ENCODE measurements at regions not wholly inside any gene's neighbourhood (a gene's known extent, or its start where the extent isn't known, plus 50 kb on each side); places are given as distances from the start of the nearest gene placed in this dataset.

- TF ChIP-seq, protein P1, sequence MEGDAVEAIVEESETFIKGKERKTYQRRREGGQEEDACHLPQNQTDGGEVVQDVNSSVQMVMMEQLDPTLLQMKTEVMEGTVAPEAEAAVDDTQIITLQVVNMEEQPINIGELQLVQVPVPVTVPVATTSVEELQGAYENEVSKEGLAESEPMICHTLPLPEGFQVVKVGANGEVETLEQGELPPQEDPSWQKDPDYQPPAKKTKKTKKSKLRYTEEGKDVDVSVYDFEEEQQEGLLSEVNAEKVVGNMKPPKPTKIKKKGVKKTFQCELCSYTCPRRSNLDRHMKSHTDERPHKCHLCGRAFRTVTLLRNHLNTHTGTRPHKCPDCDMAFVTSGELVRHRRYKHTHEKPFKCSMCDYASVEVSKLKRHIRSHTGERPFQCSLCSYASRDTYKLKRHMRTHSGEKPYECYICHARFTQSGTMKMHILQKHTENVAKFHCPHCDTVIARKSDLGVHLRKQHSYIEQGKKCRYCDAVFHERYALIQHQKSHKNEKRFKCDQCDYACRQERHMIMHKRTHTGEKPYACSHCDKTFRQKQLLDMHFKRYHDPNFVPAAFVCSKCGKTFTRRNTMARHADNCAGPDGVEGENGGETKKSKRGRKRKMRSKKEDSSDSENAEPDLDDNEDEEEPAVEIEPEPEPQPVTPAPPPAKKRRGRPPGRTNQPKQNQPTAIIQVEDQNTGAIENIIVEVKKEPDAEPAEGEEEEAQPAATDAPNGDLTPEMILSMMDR (conservative IDR thresholded peaks at IDR 0.05; ENCODE audit: low read depth, low read length): no peak
- DNase-seq (ENCODE audit: low read depth): no peak
- H3K4me3 ChIP-seq (ENCODE audit: low read depth, low read length): no peak overlapping the region
Observed at GRCh38 chr9:91101611-91102168, 260.0 kb downstream of the AUH start.

DNA sequence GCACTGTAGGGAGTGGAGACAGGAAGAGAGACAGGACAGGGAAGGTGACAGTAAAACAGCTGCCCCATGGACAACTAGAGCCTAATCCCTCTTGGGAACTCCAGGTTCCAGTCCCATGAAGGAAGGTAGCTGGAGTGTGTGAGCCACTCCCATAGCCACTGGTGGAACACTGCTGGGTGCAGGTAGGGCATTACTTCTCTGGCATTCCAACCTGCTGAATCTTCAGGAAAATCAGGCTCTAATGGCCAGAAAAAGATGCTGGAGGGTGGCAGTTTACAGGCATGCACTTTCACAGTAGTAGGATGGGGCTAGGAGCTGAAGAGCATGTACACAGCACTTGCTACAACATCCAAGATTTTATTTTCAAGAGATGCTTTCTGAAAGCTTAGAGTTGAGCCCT lies 259.4 kb downstream of the AUH start:
- no peak for DNase-seq (ENCODE audit: low read depth)
- TF ChIP-seq, protein P1 (conservative IDR thresholded peaks at IDR 0.05; ENCODE audit: low read depth, low read length): no peak

GRCh38 chr9:91103931-91104330 lies 257.8 kb downstream of the AUH start:
- no peak for DNase-seq (ENCODE audit: low read depth)
- H3K4me3 ChIP-seq (ENCODE audit: low read depth, low read length): no peak overlapping the region
- TF ChIP-seq, protein P1 (conservative IDR thresholded peaks at IDR 0.05; ENCODE audit: low read depth, low read length): no peak

More for the DNA sequence above, 259.4 kb downstream of the AUH start:
- H3K4me3 ChIP-seq (ENCODE audit: low read depth, low read length): no peak overlapping the region

DNA sequence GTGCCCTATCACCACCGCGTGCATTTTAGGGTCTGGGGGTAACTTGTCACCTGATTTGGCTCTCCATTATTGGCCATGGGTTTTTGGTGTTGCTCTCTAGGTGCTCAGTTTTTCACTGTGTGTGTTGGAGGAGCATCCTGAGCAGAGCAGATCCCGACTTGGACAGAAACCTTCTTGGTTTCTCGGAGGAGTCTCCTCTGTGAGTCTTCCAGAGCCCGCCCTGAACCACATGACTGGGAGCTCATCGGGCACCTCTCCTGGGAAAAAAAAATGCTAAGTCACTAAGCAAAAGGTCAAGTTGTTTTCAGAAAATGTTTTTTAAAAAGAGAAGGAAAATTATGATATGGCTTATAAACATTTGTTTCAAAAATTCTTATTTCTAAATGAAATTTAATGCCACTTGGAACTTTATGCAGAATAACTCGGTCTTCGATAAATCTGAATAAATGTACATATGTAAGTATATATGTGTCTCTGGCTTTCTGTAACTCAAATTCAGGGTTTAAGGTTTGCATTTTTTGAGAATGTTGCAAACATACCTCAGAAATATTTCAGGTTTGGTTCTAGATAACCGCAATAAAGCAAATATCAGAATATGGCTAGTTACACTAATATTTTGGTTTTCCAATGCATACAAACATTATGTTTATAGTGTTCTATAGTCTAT lies 255.2 kb downstream of the AUH start:
- TF ChIP-seq, protein P1 (conservative IDR thresholded peaks at IDR 0.05; ENCODE audit: low read depth, low read length): no peak
- DNase-seq (ENCODE audit: low read depth): no peak
- no peak overlapping the region for H3K4me3 ChIP-seq (ENCODE audit: low read depth, low read length)

DNA sequence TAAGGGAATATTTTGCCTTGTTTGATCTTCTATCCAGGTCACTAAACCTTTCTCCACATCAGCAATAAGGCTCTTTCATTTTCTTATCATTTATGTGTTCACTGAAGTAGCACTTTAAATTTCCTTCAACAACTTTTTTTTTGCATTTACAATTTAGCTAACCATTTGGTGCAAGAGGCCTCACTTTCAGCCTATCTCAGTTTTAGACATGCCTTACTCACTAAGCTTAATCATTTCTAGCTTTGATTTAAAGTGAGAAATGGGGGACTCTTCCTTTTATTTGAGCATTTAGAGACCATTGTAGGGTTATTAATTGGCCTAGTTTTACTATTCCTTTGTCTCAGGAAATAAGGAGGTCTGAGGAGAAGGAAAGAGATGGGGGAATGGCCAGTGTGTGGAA lies 250.5 kb downstream of the AUH start:
- TF ChIP-seq, protein P1 (conservative IDR thresholded peaks at IDR 0.05; ENCODE audit: low read depth, low read length): no peak
- H3K4me3 ChIP-seq (ENCODE audit: low read depth, low read length): no peak overlapping the region
- DNase-seq (ENCODE audit: low read depth): no peak

GRCh38 chr9:91111876-91112275 lies 249.8 kb downstream of the AUH start:
- no peak overlapping the region for H3K4me3 ChIP-seq (ENCODE audit: low read depth, low read length)
- TF ChIP-seq, protein P1 (conservative IDR thresholded peaks at IDR 0.05; ENCODE audit: low read depth, low read length): no peak
- DNase-seq (ENCODE audit: low read depth): no peak

DNA sequence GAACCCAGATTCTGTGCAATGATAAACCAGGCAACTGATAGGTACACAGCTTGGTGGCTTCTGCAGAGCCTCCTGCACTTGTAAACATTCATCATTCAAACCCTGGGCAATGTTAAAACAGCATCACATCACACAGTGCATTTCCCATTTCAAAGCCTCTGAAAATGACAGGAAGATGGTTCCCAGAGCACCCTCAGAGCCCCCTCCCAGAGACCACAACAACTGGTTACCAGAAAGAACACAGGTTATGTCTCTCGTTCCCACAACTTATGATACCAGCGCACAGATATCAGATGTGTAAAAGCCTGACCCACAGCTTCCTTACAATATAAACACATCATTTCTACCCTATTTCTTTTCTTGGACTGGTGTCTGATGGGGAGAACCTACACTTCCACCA lies 248.7 kb downstream of the AUH start:
- TF ChIP-seq, protein P1 (conservative IDR thresholded peaks at IDR 0.05; ENCODE audit: low read depth, low read length): no peak

More for the DNA sequence above, 248.7 kb downstream of the AUH start:
- no peak for DNase-seq (ENCODE audit: low read depth)
- H3K4me3 ChIP-seq (ENCODE audit: low read depth, low read length): no peak overlapping the region

Data from epithelial cell of proximal tubule (primary cell).